Ovary (tissue), 3 donors: ENCODE measurements at regions not wholly inside any gene's neighbourhood (a gene's known extent, or its start where the extent isn't known, plus 50 kb on each side); places are given as distances from the start of the nearest gene placed in this dataset.

Source experiments
- CTCF ChIP-seq, 3 donors: fragments of 450-650 bp in 2 of 3; fragments of 200-600 bp in 1 of 3; IDR thresholded peaks; one replicate each; pipeline versions ENCODE4 v1.5.1 to v1.8.0; 2016 to 2022; ENCODE audit warnings: antibody characterized with exemption in 3 of 3, mild to moderate bottlenecking in 1 of 3
- EP300 ChIP-seq: sonication (generic); formaldehyde crosslinking; IDR thresholded peaks from one replicate; pipeline ENCODE4 v1.6.1; 2017; ENCODE audit warnings: antibody characterized with exemption
- POLR2A ChIP-seq: fragments of 450-650 bp; IDR thresholded peaks from one replicate; pipeline ENCODE4 v1.6.1; 2017; ENCODE audit warnings: antibody characterized with exemption, mild to moderate bottlenecking, moderate library complexity
- donor health status: DM: no; HTN: no; CAD: no.

- TF ChIP-seq CTCF (IDR thresholded peaks at IDR 0.05) (no peak), EP300 (no peak), POLR2A (no peak)
Measured at GRCh38 chr9:22265534-22265933, 181.1 kb upstream of the DMRTA1 start.
